Liver (tissue), 8 donors: ENCODE measurements at regions not wholly inside any gene's neighbourhood (a gene's known extent, or its start where the extent isn't known, plus 50 kb on each side); places are given as distances from the start of the nearest gene placed in this dataset.

Experiments
- DNase-seq: peaks from one replicate; pipeline ENCODE4 v3.0.0-alpha.2; 2017; ENCODE audit warnings: low spot score
- H3K27ac ChIP-seq, 2 donors: one replicate each; pipeline ENCODE4 v1.7.0; 2013; ENCODE audit warnings: inconsistent platforms in 2 of 2, low read length in 2 of 2, control low read depth in 1 of 2, low read depth in 1 of 2, mild to moderate bottlenecking in 1 of 2
- H3K27me3 ChIP-seq, 4 donors: one replicate each; pipeline versions ENCODE4 v1.6.1 to v1.7.0; 2013; ENCODE audit warnings: low read length in 3 of 4, inconsistent platforms in 1 of 4, mild to moderate bottlenecking in 1 of 4, moderate library complexity in 1 of 4; ENCODE audit not compliant: control insufficient read depth in 4 of 4, insufficient read depth in 4 of 4
- H3K36me3 ChIP-seq, 4 donors: one replicate each; pipeline versions ENCODE4 v1.6.1 to v1.7.0; 2013; ENCODE audit warnings: low read length in 3 of 4, mild to moderate bottlenecking in 3 of 4, low read depth in 1 of 4, moderate library complexity in 1 of 4; ENCODE audit not compliant: control insufficient read depth in 4 of 4, insufficient read depth in 3 of 4
- H3K4me1 ChIP-seq, 4 donors: one replicate each; pipeline versions ENCODE4 v1.6.1 to v1.7.0; 2013; ENCODE audit warnings: low read length in 3 of 4, mild to moderate bottlenecking in 3 of 4, moderate library complexity in 1 of 4; ENCODE audit not compliant: control insufficient read depth in 4 of 4, insufficient read depth in 4 of 4
- H3K4me3 ChIP-seq, 3 donors: one replicate each; pipeline versions ENCODE4 v1.6.1 to v1.7.0; 2013; ENCODE audit warnings: low read length in 3 of 3, control low read depth in 1 of 3, low read depth in 1 of 3, mild to moderate bottlenecking in 1 of 3
- H3K9ac ChIP-seq, 2 donors: one replicate each; pipeline ENCODE4 v1.7.0; 2013; ENCODE audit warnings: low read length in 2 of 2, mild to moderate bottlenecking in 2 of 2, moderate library complexity in 2 of 2, control low read depth in 1 of 2, low read depth in 1 of 2
- H3K9me3 ChIP-seq, 4 donors: one replicate each; pipeline versions ENCODE4 v1.6.1 to v1.7.0; 2013; ENCODE audit warnings: low read length in 3 of 4; ENCODE audit not compliant: control insufficient read depth in 4 of 4
- CTCF ChIP-seq: fragments of 150-350 bp; IDR thresholded peaks from 2 replicates; pipeline ENCODE4 v1.5.1; 2017; ENCODE audit warnings: improper control_type of control experiment, low read depth, low read length; ENCODE audit not compliant: missing input control
- EGR1 ChIP-seq, 2 donors: IDR thresholded peaks; 2 replicates each; pipeline ENCODE4 v1.6.1; 2016 to 2018; ENCODE audit warnings: antibody characterized with exemption in 2 of 2, low read depth in 2 of 2
- FOXA1 ChIP-seq: IDR thresholded peaks from 2 replicates; pipeline ENCODE4 v1.6.1; 2016; ENCODE audit warnings: antibody characterized with exemption
- FOXA2 ChIP-seq: IDR thresholded peaks from 2 replicates; pipeline ENCODE4 v1.6.1; 2016; ENCODE audit warnings: antibody characterized with exemption
- GABPA ChIP-seq, 2 donors: IDR thresholded peaks in 1 of 2; conservative IDR thresholded peaks in 1 of 2; 2 replicates each; pipeline ENCODE4 v1.6.1; 2016; ENCODE audit warnings: antibody characterized with exemption in 2 of 2, mild to moderate bottlenecking in 1 of 2, moderate library complexity in 1 of 2
- HNF4A ChIP-seq, 2 donors: conservative IDR thresholded peaks; 2 replicates each; pipeline ENCODE4 v1.6.1; 2016; ENCODE audit warnings: antibody characterized with exemption in 2 of 2, mild to moderate bottlenecking in 2 of 2
- HNF4G ChIP-seq: IDR thresholded peaks from 2 replicates; pipeline ENCODE4 v1.6.1; 2016; ENCODE audit warnings: antibody characterized with exemption
- JUND ChIP-seq, 2 donors: IDR thresholded peaks; 2 replicates each; pipeline ENCODE4 v1.6.1; 2016; ENCODE audit warnings: antibody characterized with exemption in 2 of 2
- NR2F2 ChIP-seq: IDR thresholded peaks from 2 replicates; pipeline ENCODE4 v1.6.1; 2016; ENCODE audit warnings: antibody characterized with exemption
- RAD21 ChIP-seq, 2 donors: IDR thresholded peaks; 2 replicates each; pipeline ENCODE4 v1.6.1; 2016; ENCODE audit warnings: antibody characterized with exemption in 2 of 2, mild to moderate bottlenecking in 2 of 2
- REST ChIP-seq: IDR thresholded peaks from 2 replicates; pipeline ENCODE4 v1.6.1; 2016; ENCODE audit warnings: antibody characterized with exemption, mild to moderate bottlenecking
- RXRA ChIP-seq, 2 donors: IDR thresholded peaks; 2 replicates each; pipeline ENCODE4 v1.6.1; 2017 to 2018; ENCODE audit warnings: antibody characterized with exemption in 2 of 2, mild to moderate bottlenecking in 1 of 2
- SP1 ChIP-seq: IDR thresholded peaks from 2 replicates; pipeline ENCODE4 v1.6.1; 2018; ENCODE audit warnings: antibody characterized with exemption, mild to moderate bottlenecking
- TAF1 ChIP-seq: conservative IDR thresholded peaks from 2 replicates; pipeline ENCODE4 v1.6.1; 2016; ENCODE audit warnings: antibody characterized with exemption, mild to moderate bottlenecking
- YY1 ChIP-seq: IDR thresholded peaks from 2 replicates; pipeline ENCODE4 v1.6.1; 2016; ENCODE audit warnings: antibody characterized with exemption, mild to moderate bottlenecking
- ZBTB33 ChIP-seq: IDR thresholded peaks from 2 replicates; pipeline ENCODE4 v1.6.1; 2016; ENCODE audit warnings: antibody characterized with exemption
- WGBS: extraction: QIAGEN DNeasy Blood & Tissue Kit; methylation state at CpG from one replicate; pipeline ENCODE4 v1.1.7; 2013; 5-methylcytosine and 5-hydroxymethylcytosine counted together
- TF ChIP-seq, protein P1 (sequence below): IDR thresholded peaks from 2 replicates; pipeline ENCODE4 v1.6.1; 2016; ENCODE audit warnings: antibody characterized with exemption
- TF ChIP-seq, protein P2 (sequence below): IDR thresholded peaks from 2 replicates; pipeline ENCODE4 v1.6.1; 2016; ENCODE audit warnings: antibody characterized with exemption
- donor health status: healthy.
- donor health status: healthy.
- donor health status: healthy.
- donor health status: healthy.
- donor health status: healthy.

DNA sequence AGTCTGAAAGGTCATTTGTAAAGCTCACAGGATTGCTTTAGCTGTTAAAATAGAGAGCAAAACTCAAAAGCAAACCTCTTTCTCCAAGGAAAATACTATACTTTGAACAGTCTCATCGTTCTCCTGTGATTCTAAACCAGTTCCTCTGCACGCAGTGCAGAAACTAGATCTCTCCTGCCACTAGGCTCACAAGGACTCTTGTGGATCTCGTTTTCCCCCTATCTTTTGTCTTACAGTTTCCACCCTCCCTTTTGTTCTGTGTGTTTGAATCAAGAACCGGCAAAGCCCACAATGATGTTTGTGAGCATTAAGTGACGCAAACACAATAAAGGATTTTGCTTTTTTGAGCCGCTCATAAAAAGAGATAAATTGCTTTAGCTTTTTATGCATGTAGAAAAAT, 1103.5 kb upstream of the RBFOX1 start:
- no peaks in the 10 kb centered on the region for H3K27me3 ChIP-seq
- TF ChIP-seq GABPA (IDR thresholded peaks at IDR 0.05 in 1 of 2, conservative IDR thresholded peaks at IDR 0.05 in 1 of 2) (no peak), HNF4A (conservative IDR thresholded peaks at IDR 0.05) (no peak), EGR1 (IDR thresholded peaks at IDR 0.05; ENCODE audit: low read depth in 2 of 2) (no peak), ZBTB33 (no peak), TAF1 (no peak), CTCF (no peak), SP1 (no peak), FOXA1 (no peak), REST (no peak), RAD21 (IDR thresholded peaks at IDR 0.05) (no peak), YY1 (no peak), RXRA (IDR thresholded peaks at IDR 0.05) (no peak), NR2F2 (no peak), HNF4G (no peak)
- WGBS: 59% methylated on average over 6 of the region's 6 CpGs
- no peaks in the 10 kb centered on the region for H3K4me1 ChIP-seq
- H3K9ac ChIP-seq: no peak overlapping the region
- no peaks in the 10 kb centered on the region for H3K36me3 ChIP-seq
- peaks cover 0 to 5% (median under 1%) of the 10 kb centered on the region in 4 donors for H3K9me3 ChIP-seq
- no peak overlapping the region for H3K27ac ChIP-seq
- no peak overlapping the region for H3K4me3 ChIP-seq
- no peak for DNase-seq

- no peak overlapping the region for H3K27ac ChIP-seq
- 33% methylated on average over 3 of the region's 3 CpGs for WGBS
- TF ChIP-seq CTCF (no peak), YY1 (no peak), JUND (IDR thresholded peaks at IDR 0.05) (no peak), ZBTB33 (no peak), FOXA1 (no peak), HNF4A (conservative IDR thresholded peaks at IDR 0.05) (no peak), HNF4G (no peak), RAD21 (IDR thresholded peaks at IDR 0.05) (no peak), SP1 (no peak), TAF1 (no peak), EGR1 (IDR thresholded peaks at IDR 0.05; ENCODE audit: low read depth in 2 of 2) (no peak), RXRA (IDR thresholded peaks at IDR 0.05) (no peak), NR2F2 (no peak), FOXA2 (no peak)
- TF ChIP-seq, protein P1, sequence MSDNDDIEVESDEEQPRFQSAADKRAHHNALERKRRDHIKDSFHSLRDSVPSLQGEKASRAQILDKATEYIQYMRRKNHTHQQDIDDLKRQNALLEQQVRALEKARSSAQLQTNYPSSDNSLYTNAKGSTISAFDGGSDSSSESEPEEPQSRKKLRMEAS: no peak
- TF ChIP-seq, protein P2, sequence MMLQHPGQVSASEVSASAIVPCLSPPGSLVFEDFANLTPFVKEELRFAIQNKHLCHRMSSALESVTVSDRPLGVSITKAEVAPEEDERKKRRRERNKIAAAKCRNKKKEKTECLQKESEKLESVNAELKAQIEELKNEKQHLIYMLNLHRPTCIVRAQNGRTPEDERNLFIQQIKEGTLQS: no peak
These were observed 1113.8 kb upstream of the RBFOX1 start for GRCh38 chr16:6218855-6219254.

More at GRCh38 chr16:6218855-6219254, 1113.8 kb upstream of the RBFOX1 start:
- no peak overlapping the region for H3K4me3 ChIP-seq
- H3K27me3 ChIP-seq: no peaks in the 10 kb centered on the region
- no peak for DNase-seq
- H3K9ac ChIP-seq: no peak overlapping the region
- no peaks in the 10 kb centered on the region for H3K36me3 ChIP-seq
- H3K9me3 ChIP-seq: no peaks in the 10 kb centered on the region
- no peaks in the 10 kb centered on the region for H3K4me1 ChIP-seq
